Kidney glomerular epithelial cell (primary cell): ENCODE measurements at regions not wholly inside any gene's neighbourhood (a gene's known extent, or its start where the extent isn't known, plus 50 kb on each side); places are given as distances from the start of the nearest gene placed in this dataset.

Experiments
- DNase-seq: peaks from one replicate; lab custom pipeline; 2025; lab: John Stamatoyannopoulos, UW

- DNase-seq, result no peak
Observed at GRCh38 chr11:113554526-113554925, 79.3 kb upstream of the DRD2 start.

- no peak for DNase-seq
Observed at GRCh38 chr11:113553915-113554314, 78.7 kb upstream of the DRD2 start.

DNA sequence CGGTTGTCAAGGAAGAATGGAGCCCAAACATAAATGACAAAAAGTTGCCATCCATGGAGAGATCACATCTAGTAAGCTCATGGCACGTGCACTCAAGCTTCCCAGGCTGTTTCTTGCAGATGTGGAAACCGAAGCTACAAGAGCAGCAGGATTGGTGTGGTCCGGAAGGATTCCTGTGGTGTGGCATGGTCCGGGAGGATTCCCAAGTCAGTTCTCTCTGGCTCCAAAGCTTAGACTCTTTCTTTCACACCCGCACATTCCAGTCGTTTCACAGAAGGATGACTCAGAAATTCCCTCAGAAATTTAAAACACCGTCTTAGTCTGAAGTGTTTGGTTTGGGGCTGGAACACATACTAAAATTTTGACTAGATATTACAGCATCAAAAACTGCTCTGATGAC is 78.0 kb upstream of the DRD2 start:
- DNase-seq, result peak; percentile 95

DNA sequence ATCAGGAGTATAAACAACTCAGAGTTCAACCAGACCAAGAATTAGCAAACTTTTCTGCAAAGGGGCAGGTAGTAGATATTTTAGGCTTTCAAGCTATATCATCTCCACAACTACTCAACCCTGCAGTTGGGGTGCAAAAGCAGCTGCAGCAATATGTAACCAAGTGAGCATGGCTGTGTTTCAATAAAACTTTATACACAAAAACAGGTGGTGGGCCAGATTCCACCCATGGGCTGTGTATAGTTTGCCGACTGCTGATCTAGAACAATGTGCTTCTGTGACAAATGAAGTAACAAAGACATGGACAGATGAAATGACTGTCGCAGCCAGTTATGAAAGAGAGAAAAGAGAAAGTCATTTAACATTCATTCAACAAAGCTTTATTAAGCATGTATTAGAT is 77.1 kb upstream of the DRD2 start:
- DNase-seq, result no peak

DNA sequence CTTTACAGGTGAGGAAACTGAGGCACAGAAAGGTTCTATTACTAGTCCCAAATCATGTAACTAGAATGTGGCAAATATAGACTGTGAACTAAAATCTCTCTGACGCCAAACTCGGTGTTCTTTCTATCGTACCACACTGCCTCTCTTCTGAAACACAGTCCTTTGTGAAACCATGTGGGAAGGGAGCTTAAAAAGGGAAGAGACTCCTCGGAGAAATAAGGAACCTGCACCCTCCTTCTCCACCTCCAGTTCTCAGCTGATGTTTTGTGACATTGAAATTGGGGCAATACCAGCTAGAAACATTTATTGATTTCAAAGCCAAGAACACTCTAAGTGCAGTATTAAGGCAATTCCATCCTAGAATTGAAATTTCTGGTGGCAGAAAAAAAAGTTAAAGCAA is 76.4 kb upstream of the DRD2 start:
- no peak for DNase-seq

DNA sequence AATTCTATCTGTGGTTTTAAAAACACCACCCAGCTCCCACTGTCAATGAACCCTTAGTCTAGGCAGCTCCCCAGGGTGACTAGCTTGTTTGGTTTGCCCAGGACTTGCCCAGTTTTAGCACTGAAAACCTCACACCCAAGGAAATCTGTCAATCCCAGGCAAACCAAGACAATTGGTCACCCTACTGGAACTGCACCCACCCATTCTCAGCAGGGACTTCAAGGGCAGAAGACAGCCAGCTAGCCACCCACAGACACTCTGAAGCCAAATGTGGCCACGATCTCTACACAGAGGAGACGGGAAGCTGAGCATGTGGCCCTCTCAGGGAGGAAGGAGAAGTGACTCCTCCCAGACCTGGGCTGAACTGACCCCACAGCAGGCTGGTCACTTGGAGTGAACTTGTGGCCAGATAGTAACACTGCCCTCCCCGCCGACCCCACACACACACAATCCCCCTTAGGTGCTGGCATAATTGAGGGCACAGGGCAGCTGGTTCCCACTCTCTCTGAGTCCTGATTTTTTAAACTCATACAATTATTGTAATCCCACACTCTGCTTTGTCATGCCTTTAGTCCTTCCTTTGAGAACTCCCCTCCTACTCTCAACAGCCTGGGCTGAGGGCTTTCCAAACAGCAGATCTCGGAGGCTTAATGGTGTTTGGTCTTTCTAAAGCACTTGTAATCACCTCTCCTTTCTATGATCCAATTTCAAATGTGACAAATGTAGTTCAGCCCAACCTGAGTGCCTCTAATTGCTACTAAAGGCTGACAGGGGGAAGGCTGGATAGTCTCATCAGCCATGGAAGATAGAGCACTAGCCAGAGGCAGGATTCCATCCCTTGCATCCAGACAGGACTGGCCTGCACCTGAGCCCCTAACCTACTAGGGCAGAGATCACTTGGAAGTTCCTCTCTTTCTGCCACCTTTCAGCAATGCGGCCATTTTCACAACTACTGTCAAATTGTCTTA is 74.7 kb upstream of the DRD2 start:
- DNase-seq, result no peak

GRCh38 chr11:113549061-113549460 is 73.9 kb upstream of the DRD2 start:
- no peak for DNase-seq

- DNase-seq, result no peak
Observed at GRCh38 chr11:113547739-113548138, 72.5 kb upstream of the DRD2 start.

- no peak for DNase-seq
Observed at GRCh38 chr11:113546757-113547507, 71.7 kb upstream of the DRD2 start.

- no peak for DNase-seq
Observed at GRCh38 chr11:113542420-113542819, 67.2 kb upstream of the DRD2 start.

- no peak for DNase-seq
Observed at GRCh38 chr11:113540416-113541330, 65.5 kb upstream of the DRD2 start.

GRCh38 chr11:113538451-113539412 is 63.5 kb upstream of the DRD2 start:
- no peak for DNase-seq

DNA sequence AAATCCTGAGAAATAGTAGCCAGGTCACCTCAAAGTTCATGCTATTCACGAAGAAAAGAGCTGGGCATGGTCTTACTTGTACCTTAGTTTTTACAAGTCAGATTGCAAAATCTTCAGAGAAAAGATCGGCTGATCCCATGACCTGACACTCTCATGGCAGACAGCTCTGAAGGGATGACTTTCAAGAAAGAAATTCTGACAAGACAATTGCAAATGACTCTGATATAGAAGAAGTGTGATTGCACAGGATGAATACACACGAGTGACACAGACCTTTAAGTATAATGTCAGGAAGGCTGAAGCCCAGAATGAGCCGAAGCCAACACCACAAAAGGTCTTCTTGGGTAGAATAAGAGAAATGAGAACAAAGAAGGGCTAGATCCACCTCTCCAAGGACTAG is 59.4 kb upstream of the DRD2 start:
- no peak for DNase-seq

DNA sequence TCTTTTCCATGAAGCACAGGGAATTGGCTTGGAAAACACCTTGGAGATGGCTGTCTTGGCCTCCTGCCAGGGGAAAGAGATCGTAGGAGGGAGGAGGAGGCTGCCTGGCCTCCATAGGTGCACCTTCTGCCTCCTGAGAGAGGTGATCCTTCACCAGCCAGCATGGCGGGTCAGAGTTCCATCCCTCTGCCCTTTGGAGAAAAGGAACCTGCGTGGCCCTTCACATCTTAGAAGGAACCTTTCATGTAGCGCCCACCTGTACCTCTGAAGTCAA is 58.2 kb upstream of the DRD2 start:
- DNase-seq, result no peak

DNA sequence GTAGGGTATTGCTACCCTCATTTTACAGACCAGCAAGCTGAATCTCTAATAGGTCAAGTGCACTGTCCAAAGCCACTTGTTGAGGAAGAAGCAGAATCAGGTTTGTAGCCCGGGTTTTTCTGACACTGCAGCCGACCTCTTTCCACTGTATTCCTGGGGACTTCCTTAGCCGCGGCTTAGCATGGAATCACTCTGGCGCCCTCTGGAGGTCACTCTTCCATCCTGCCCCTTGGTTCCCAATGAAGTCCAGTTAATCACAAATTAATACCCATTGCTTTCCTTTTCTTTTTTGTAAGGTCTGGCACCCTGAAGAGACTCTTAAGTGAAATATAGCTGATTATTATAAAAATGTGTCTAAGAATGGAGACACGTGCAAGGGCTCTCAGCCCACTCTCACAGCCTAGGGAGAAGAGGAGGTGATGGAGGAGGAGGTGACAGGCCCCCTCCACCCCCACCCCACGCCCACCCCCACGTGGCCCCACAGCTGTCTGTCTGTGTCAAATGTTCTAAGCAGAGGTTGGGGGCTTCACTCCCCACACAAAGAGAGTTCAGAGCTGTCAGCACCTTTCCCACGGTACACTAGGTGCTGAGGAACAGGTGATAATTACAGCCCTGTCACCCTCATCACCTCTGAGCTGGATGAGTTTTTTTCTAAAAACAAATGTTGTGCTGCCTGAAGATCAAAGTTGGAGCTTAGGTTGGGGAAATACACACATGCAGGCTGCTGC is 57.7 kb upstream of the DRD2 start:
- peak; percentile 34 for DNase-seq

- DNase-seq, result no peak
Observed at GRCh38 chr11:113531575-113532451, 56.6 kb upstream of the DRD2 start.

GRCh38 chr11:113531083-113531482 is 55.9 kb upstream of the DRD2 start:
- no peak for DNase-seq

DNA sequence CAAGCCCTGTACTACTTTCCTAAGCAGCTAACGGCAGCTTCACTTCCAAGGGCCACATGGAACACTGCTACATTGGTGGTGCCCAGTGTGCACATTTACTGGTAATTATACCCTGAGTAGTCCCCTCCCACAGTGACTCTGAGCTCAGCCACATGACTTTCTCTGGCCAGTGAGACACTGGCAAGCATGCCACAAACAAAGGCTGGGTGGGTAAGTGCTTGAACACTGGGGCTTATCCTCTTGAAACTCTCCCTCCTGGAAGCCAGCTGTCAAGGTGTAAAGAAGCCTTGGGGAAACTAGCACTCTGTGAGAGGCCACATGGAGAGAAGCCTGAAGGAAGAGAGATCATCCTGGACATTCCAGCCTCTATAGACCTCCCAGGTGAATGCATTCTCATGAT is 54.4 kb upstream of the DRD2 start:
- no peak for DNase-seq

- DNase-seq, result no peak
Observed at GRCh38 chr11:113528982-113529381, 53.8 kb upstream of the DRD2 start.

DNA sequence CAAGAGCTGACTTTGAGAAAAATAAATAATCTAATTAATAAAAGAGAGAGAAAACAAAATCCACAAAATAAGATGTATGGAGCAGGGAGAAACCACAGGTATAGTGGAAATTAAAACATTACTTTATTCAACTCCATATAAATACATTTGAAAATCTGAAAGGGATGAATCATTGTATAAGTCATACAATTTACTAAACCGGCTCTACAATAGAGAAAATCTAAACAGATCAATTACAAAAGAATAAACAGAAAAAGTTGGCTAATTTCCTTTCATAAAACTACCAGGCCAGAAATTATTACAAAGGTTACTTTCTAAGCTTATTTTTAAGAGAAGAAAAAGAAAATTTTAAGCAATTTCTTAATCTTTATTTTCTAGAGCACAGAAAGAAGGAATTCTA is 51.3 kb upstream of the DRD2 start:
- no peak for DNase-seq
